ENCODE measurements at regions not wholly inside any gene's neighbourhood (a gene's known extent, or its start where the extent isn't known, plus 50 kb on each side); places are given as distances from the start of the nearest gene placed in this dataset.

GRCh38 chr2:237227592-237228280, 142.0 kb downstream of the COPS8 start:
- Mint-ChIP-seq H3K4me3 (no peak overlapping the region), H3K4me1 (ENCODE audit: low read depth) (peaks cover 13% of the 10 kb centered on the region), H3K27me3 (peaks cover 25% of the 10 kb centered on the region), H3K36me3 (ENCODE audit: low read depth) (no peaks in the 10 kb centered on the region), H3K27ac (no peak overlapping the region), H3K9me3 (no peaks in the 10 kb centered on the region)
- intact Hi-C loops (cut with micrococcal nuclease) = no loop called here
- TF ChIP-seq, protein P1, sequence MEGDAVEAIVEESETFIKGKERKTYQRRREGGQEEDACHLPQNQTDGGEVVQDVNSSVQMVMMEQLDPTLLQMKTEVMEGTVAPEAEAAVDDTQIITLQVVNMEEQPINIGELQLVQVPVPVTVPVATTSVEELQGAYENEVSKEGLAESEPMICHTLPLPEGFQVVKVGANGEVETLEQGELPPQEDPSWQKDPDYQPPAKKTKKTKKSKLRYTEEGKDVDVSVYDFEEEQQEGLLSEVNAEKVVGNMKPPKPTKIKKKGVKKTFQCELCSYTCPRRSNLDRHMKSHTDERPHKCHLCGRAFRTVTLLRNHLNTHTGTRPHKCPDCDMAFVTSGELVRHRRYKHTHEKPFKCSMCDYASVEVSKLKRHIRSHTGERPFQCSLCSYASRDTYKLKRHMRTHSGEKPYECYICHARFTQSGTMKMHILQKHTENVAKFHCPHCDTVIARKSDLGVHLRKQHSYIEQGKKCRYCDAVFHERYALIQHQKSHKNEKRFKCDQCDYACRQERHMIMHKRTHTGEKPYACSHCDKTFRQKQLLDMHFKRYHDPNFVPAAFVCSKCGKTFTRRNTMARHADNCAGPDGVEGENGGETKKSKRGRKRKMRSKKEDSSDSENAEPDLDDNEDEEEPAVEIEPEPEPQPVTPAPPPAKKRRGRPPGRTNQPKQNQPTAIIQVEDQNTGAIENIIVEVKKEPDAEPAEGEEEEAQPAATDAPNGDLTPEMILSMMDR (IDR thresholded peaks at IDR 0.05) = no peak
- ATAC-seq = peak; percentile 81
- ChIA-PET POLR2A (no interaction called here), CTCF (no interaction called here)
- peak; percentile 54 for DNase-seq

DNA sequence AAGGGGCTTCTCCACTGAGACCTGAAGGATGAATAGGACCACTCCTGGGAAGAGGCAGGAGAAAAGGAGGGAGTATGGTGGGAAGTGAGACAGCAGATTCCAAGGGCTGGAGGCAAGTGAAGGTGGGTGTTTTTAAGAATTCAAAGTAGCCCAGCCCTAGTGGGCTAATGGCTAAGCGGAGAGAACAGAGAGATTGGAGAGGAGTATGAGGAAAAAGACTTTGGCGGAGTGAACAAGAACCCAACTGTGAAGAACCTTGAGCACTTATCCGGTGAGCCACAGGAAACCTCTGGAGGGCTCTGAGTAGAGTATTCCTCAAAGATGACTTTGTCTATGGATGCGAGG, 142.6 kb downstream of the COPS8 start:
- POLR2A ChIA-PET = no interaction called here
- TF ChIP-seq, protein P1 (IDR thresholded peaks at IDR 0.05) = no peak
- H3K9me3 Mint-ChIP-seq = no peaks in the 10 kb centered on the region
- no peaks in the 10 kb centered on the region for H3K36me3 Mint-ChIP-seq (ENCODE audit: low read depth)
- H3K4me1 Mint-ChIP-seq (ENCODE audit: low read depth) = peaks cover 13% of the 10 kb centered on the region
- DNase-seq = no peak
- no peak for ATAC-seq
- peaks cover 22% of the 10 kb centered on the region for H3K27me3 Mint-ChIP-seq
- CTCF ChIA-PET = no interaction called here
- no peak overlapping the region for H3K4me3 Mint-ChIP-seq
- H3K27ac Mint-ChIP-seq = no peak overlapping the region
- intact Hi-C loops (cut with micrococcal nuclease) = no loop called here

GRCh38 chr2:237229905-237230304, 144.2 kb downstream of the COPS8 start:
- Mint-ChIP-seq H3K4me3 (no peak overlapping the region), H3K4me1 (ENCODE audit: low read depth) (peaks cover 13% of the 10 kb centered on the region), H3K9me3 (no peaks in the 10 kb centered on the region), H3K27me3 (peaks cover 18% of the 10 kb centered on the region), H3K36me3 (ENCODE audit: low read depth) (no peaks in the 10 kb centered on the region), H3K27ac (no peak overlapping the region)
- intact Hi-C loops (cut with micrococcal nuclease) = no loop called here
- TF ChIP-seq, protein P1 (IDR thresholded peaks at IDR 0.05) = no peak
- CTCF ChIA-PET = no interaction called here
- ATAC-seq (no peak), DNase-seq (no peak)
- POLR2A ChIA-PET = no interaction called here

DNA sequence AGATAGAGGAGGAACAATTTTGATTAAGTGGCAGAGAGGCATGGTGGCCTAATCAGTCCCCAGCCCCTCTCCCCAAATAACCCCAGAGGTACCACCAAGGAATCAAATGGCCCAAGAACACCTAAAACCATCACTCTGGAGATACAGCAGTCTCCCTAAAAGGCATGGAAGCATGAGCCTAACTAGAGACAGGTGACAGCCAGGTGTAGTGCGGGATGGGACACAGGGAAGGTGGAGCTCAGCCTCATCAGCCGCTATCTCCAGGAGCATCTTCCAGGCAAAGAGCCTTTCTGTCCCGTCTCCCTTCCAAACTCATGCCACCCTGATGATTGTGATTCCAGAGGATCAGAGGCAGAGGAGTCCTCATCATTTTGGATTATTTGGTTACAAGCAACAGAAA, 144.7 kb downstream of the COPS8 start:
- TF ChIP-seq, protein P1 (IDR thresholded peaks at IDR 0.05) = no peak
- no peak overlapping the region for H3K4me3 Mint-ChIP-seq
- ChIA-PET POLR2A (no interaction called here), CTCF (no interaction called here)
- no peaks in the 10 kb centered on the region for H3K9me3 Mint-ChIP-seq
- no peaks in the 10 kb centered on the region for H3K36me3 Mint-ChIP-seq (ENCODE audit: low read depth)
- ATAC-seq (no peak), DNase-seq (no peak)
- peaks cover 20% of the 10 kb centered on the region for H3K27me3 Mint-ChIP-seq
- intact Hi-C loops (cut with micrococcal nuclease) = no loop called here
- peaks cover 13% of the 10 kb centered on the region for H3K4me1 Mint-ChIP-seq (ENCODE audit: low read depth)
- no peak overlapping the region for H3K27ac Mint-ChIP-seq

DNA sequence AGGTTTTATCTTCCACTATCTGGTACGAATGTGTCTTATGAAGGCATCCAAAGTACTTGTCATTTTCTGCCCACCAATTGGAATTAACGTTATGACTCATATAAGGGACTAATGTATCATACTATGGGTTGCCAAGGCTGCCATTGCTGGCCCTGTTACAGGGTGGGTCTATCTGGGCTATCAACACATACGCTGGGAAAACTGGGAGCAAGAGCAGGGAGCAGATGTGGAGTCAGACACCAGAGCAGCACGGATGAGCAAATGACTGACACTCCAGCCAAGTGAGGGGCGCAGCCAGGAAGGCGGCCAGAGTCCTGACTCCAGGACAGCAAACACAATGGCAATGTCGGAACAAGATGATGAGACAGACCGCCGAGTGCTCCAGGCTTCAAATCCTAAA, 145.9 kb downstream of the COPS8 start:
- H3K27me3 Mint-ChIP-seq = peaks cover 22% of the 10 kb centered on the region
- no peaks in the 10 kb centered on the region for H3K9me3 Mint-ChIP-seq
- no peaks in the 10 kb centered on the region for H3K36me3 Mint-ChIP-seq (ENCODE audit: low read depth)
- H3K4me3 Mint-ChIP-seq = no peak overlapping the region
- peaks cover 16% of the 10 kb centered on the region for H3K4me1 Mint-ChIP-seq (ENCODE audit: low read depth)
- ChIA-PET POLR2A (no interaction called here), CTCF (no interaction called here)
- intact Hi-C loops (cut with micrococcal nuclease) = no loop called here
- no peak overlapping the region for H3K27ac Mint-ChIP-seq
- no peak for ATAC-seq
- no peak for DNase-seq
- TF ChIP-seq, protein P1 (IDR thresholded peaks at IDR 0.05) = no peak

Measured in activated CD8-positive, alpha-beta T cell treated with anti-CD3 and anti-CD28 coated beads for 36 hours (primary cell).